Liver (tissue), 3 donors: ENCODE measurements at regions not wholly inside any gene's neighbourhood (a gene's known extent, or its start where the extent isn't known, plus 50 kb on each side); places are given as distances from the start of the nearest gene placed in this dataset.

ENCODE experiments used
- CTCF ChIP-seq: fragments of 150-350 bp; IDR thresholded peaks from 2 replicates; pipeline ENCODE4 v1.5.1; 2017; ENCODE audit warnings: improper control_type of control experiment, low read depth, low read length; ENCODE audit not compliant: missing input control
- FOXA1 ChIP-seq: IDR thresholded peaks from 2 replicates; pipeline ENCODE4 v1.6.1; 2016; ENCODE audit warnings: antibody characterized with exemption
- GABPA ChIP-seq, 2 donors: IDR thresholded peaks in 1 of 2; conservative IDR thresholded peaks in 1 of 2; 2 replicates each; pipeline ENCODE4 v1.6.1; 2016; ENCODE audit warnings: antibody characterized with exemption in 2 of 2, mild to moderate bottlenecking in 1 of 2, moderate library complexity in 1 of 2
- HNF4G ChIP-seq: IDR thresholded peaks from 2 replicates; pipeline ENCODE4 v1.6.1; 2016; ENCODE audit warnings: antibody characterized with exemption
- MAX ChIP-seq: IDR thresholded peaks from 2 replicates; pipeline ENCODE4 v1.6.1; 2016; ENCODE audit warnings: antibody characterized with exemption
- RAD21 ChIP-seq, 2 donors: IDR thresholded peaks; 2 replicates each; pipeline ENCODE4 v1.6.1; 2016; ENCODE audit warnings: antibody characterized with exemption in 2 of 2, mild to moderate bottlenecking in 2 of 2
- REST ChIP-seq: IDR thresholded peaks from 2 replicates; pipeline ENCODE4 v1.6.1; 2016; ENCODE audit warnings: antibody characterized with exemption, mild to moderate bottlenecking
- RXRA ChIP-seq, 2 donors: IDR thresholded peaks; 2 replicates each; pipeline ENCODE4 v1.6.1; 2017 to 2018; ENCODE audit warnings: antibody characterized with exemption in 2 of 2, mild to moderate bottlenecking in 1 of 2
- SP1 ChIP-seq: IDR thresholded peaks from 2 replicates; pipeline ENCODE4 v1.6.1; 2018; ENCODE audit warnings: antibody characterized with exemption, mild to moderate bottlenecking
- YY1 ChIP-seq: IDR thresholded peaks from 2 replicates; pipeline ENCODE4 v1.6.1; 2016; ENCODE audit warnings: antibody characterized with exemption, mild to moderate bottlenecking
- donor health status: healthy.
- donor health status: healthy.

- no peak for TF ChIP-seq GABPA (IDR thresholded peaks at IDR 0.05 in 1 of 2, conservative IDR thresholded peaks at IDR 0.05 in 1 of 2)
- TF ChIP-seq CTCF: no peak
- no peak for TF ChIP-seq MAX
- TF ChIP-seq RXRA (IDR thresholded peaks at IDR 0.05): no peak
- no peak for TF ChIP-seq FOXA1
- no peak for TF ChIP-seq SP1
- no peak for TF ChIP-seq HNF4G
- TF ChIP-seq YY1: no peak
- TF ChIP-seq REST: no peak
- no peak for TF ChIP-seq RAD21 (IDR thresholded peaks at IDR 0.05)
These were observed 53.8 kb upstream of the RAD23B start for GRCh38 chr9:107229241-107229741.
